AG10803 (cell line): ENCODE measurements at regions not wholly inside any gene's neighbourhood (a gene's known extent, or its start where the extent isn't known, plus 50 kb on each side); places are given as distances from the start of the nearest gene placed in this dataset.
"Not testable (repeated sequence)": the region's sequence is repeated elsewhere in the genome, so short reads cannot be mapped to it uniquely, and the experiment has no call there.

Source experiments
- DNase-seq: peaks from one replicate; pipeline ENCODE4 v3.0.0; 2010; ENCODE audit warnings: low read depth
- H3K4me3 ChIP-seq: 2 replicates; pipeline ENCODE4 v1.5.1; 2011; ENCODE audit warnings: mild to moderate bottlenecking, low read length, control low read depth
- CTCF ChIP-seq: conservative IDR thresholded peaks from 2 replicates; pipeline ENCODE4 v1.5.1; 2011; ENCODE audit warnings: mild to moderate bottlenecking, low read length, control low read depth, inconsistent platforms

DNA sequence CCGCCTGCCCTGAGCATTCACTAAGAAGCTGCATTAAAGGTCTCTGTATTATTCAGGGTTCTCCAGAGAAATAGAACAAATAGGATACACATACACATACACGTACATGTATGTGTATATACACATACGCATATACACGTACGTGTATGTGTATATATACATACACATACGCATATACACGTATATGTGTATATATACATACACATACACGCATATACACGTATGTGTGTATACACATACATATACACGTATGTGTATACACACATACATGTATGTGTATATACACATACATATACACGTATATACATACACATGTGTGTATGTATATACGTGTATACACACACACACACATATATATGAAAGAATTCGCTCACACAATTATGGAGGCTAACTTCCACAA is 108.9 kb upstream of the BARHL2 start:
- H3K4me3 ChIP-seq: no peak overlapping the region
- DNase-seq: no peak
- no peak for TF ChIP-seq CTCF

- no peak for TF ChIP-seq CTCF
- H3K4me3 ChIP-seq: no peak overlapping the region
- DNase-seq: no peak
Observed at GRCh38 chr1:90824551-90824950, 107.4 kb upstream of the BARHL2 start.

GRCh38 chr1:90823686-90824085 is 106.6 kb upstream of the BARHL2 start:
- no peak for TF ChIP-seq CTCF
- no peak for DNase-seq

GRCh38 chr1:90821788-90822359 is 104.8 kb upstream of the BARHL2 start:
- no peak for TF ChIP-seq CTCF
- H3K4me3 ChIP-seq: no peak overlapping the region
- no peak for DNase-seq

More at GRCh38 chr1:90823686-90824085, 106.6 kb upstream of the BARHL2 start:
- H3K4me3 ChIP-seq: no peak overlapping the region

- TF ChIP-seq CTCF: no peak
- H3K4me3 ChIP-seq: no peak overlapping the region
- no peak for DNase-seq
Observed at GRCh38 chr1:90821152-90821787, 104.2 kb upstream of the BARHL2 start.

DNA sequence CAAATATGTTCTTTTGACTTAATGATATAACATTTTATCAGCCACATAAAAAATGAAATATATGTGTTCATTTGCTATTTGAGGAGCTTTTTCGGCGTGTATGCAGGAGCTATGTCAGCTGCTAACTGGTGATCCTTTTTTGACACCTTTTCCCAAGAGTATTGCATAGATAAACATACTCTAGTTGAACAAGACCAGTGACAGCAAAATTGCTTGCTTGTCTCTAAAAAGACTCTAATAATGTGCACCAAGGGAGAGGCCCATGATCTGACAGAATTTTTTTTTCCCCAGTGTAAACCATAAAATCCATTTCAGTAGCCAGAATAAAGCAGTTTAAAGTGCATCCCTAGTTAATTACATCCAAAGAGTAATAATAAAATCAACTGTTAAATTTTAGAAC is 103.6 kb upstream of the BARHL2 start:
- no peak overlapping the region for H3K4me3 ChIP-seq
- DNase-seq: no peak
- no peak for TF ChIP-seq CTCF

- no peak for DNase-seq
- TF ChIP-seq CTCF: no peak
Observed at GRCh38 chr1:90817399-90817798, 100.3 kb upstream of the BARHL2 start.

DNA sequence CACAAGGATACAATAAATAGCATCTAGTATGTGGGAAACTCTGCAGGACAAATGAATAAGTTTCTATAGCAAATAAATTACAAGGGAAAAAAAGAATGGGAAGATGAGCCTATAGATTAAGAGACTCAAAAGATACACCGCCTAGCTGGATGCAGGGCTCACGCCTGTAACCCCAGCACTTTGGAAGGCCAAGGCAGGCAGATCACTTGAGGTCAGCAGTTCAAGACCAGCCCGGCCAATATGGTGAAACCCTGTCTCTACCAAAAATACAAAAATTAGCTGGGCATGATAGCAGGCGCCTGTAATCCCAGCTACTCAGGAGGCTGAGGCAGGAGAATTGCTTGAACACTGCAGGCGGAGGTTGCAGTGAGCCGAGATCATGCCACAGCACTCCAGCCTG is 95.1 kb upstream of the BARHL2 start:
- DNase-seq, H3K4me3 ChIP-seq: not testable (repeated sequence)

More at GRCh38 chr1:90817399-90817798, 100.3 kb upstream of the BARHL2 start:
- H3K4me3 ChIP-seq: no peak overlapping the region

DNA sequence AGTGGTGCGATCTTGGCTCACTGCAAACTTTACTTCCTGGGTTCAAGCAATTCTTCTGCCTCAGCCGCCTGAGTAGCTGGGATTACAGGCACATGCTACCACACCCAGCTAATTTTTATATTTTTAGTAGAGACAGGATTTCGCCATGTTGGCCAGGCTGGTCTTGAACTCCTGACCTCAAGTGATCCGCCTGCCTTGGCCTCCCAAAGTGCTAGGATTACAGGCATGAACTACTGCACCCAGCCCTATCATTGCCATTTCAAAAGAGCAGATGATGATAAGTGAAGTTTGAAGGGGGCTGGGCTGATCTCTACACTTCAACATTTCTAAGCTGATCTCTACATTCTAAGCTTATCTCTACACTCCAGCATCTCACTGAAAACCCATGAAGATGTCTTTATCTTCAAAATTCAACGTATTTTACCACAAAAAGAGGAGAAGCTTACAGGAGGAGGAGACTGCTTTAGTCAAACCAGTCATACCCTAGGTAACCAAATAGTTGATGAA is 94.4 kb upstream of the BARHL2 start:
- H3K4me3 ChIP-seq, DNase-seq: not testable (repeated sequence)
